Limb (tissue), 2 donors: ENCODE measurements at regions not wholly inside any gene's neighbourhood (a gene's known extent, or its start where the extent isn't known, plus 50 kb on each side); places are given as distances from the start of the nearest gene placed in this dataset.
"Not testable (repeated sequence)": the region's sequence is repeated elsewhere in the genome, so short reads cannot be mapped to it uniquely, and the experiment has no call there.

Source experiments
- DNase-seq, 2 donors: peaks; one replicate each; pipeline ENCODE4 v3.0.0-alpha.2; 2016; ENCODE audit errors: extremely low spot score in 2 of 2

DNA sequence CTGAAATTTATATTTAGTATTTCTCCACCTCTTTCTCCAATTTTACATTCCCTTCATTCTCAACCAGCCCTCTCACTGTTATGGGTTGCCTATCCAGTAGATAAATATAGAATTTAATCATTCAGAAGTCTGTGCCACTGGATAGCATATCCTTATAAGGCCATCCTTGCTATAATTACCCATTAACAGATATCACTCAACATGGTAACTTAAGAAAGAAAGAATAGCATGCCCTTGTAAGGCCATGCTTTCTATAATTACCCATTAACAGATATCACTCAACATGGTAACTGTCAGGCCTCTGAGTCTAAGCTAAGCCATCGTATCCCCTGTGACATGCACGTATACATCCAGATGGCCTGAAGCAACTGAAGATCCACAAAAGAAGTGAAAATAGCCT is 1137.4 kb upstream of the FAM98A start:
- no peak for DNase-seq

DNA sequence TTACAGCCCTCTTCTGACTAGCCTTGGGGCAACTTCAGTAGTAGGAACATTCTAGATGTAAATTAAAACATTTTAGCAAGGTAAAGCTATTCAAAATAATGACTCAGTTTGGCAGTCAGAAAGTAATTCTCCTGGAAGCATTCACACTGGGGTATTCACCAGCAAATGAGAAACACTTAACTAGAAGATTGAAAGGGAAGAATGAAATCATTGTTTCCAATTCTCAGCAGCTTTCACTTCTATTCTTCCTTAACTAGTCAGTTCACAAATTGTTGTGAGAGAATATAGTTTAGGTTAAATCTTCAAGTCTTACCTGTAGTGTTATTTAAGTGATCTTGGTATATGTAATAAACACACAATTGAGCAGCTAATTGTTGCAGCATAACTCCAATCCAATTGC is 1135.6 kb upstream of the FAM98A start:
- no peak for DNase-seq

DNA sequence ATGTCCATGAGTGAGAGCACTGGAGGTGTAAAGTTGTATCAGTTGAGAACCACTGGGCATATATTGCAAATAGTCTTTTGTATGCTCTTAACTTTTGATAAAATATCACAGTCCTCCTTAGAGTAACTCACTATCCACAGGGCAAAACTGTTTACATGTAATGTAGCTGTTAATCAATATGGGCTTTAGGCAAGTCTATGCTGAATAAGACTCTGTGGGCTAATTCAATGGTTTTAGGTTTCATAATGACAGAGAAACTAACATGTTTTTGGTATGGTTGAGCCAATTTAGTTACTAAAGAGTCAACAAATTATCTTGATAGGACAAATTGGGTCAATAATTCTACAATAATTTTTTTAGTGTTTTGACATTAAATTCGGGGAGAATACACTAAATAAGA is 1134.9 kb upstream of the FAM98A start:
- DNase-seq, result no peak

DNA sequence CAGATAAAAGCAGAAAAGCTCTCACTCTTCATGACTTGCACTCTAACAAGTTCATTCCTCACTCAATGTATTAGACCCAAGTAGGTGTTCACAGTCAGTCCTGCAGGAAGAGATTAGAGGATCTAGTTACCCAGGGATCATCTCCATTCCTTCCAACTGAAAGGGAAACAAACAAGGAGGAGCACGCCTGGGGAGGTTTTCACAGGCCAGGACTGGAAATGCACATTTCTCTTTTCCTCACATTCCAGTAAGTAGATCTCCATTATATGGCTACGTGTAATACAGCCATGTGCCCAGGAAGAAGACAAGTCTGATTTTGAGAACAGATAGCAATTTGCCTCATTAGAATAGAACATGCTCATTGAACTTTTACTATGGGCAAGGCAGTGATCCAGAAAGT is 1132.2 kb upstream of the FAM98A start:
- DNase-seq, result no peak

DNA sequence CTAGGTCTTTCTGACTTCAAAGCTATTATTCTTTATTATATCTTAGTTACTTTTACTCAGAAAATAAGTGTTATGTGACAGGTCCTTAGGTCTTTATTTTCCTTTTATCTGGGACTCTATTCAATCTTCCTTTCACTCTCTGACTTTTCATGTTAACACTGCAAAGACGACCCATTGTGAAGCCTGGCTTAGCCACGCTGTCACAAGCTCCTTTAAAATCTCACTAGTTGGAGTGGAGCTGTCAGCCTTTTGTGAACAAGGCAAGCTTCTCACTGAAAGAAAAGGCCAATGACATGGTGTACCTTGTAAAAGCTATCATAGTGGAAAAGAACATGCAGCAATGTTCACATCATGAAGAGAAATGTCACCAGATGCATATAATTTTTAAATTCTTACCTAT is 1130.7 kb upstream of the FAM98A start:
- no peak for DNase-seq

DNA sequence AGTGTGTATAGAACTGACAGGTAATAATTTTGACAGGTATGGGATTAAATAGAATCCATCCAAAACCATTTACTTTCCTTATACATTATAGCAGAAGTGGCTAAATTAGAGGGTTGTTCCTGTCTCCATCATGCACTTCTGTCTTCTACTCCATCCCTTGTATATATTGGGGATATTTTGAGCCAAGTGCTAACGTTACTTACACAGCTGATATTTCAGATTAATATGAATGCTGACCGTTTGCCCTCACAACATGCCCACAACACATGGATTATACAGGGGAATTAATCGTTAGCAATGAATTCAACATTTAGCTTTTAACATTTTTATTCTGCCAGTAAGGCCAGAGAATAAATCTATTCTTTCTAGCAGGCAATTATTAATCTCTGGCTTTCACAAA is 1125.0 kb upstream of the FAM98A start:
- no peak for DNase-seq

DNA sequence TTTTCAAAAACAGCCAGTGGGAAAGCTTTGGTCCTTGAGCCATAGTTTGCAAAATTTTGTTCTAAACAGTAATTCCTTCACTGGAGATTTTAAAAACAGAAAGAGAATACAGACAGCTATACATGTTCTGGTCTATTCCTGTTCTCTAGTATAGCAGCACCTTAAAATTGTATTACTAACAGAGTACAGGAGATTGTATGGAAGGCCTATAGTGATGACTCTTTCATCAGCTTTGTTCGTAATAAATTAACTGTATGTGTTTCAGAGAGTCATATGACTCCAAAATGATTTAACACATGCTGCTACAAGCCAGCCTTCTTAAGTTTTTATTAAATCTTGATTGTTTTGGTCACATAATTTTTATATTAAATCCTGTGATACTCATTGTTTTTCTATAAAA is 1124.6 kb upstream of the FAM98A start:
- DNase-seq, result no peak

DNA sequence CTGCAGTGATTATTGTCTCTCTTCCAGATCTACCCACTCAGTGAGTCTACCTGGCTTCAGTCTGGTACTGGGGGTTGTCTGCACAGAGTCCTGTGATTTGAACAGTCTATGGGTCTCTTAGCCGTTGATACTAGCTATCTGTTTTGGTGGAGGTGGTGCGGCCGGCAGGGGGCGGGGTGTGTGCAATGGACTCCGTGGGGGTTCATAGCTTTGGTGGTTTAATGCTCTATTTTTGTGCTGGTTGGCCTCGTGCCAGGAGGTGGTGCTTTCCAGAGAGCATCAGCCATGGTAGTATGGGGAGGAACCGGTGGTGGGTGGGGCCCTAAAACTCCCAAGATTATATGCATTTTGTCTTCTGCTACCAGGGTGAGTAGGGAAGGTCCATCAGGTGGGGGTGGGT is 1120.1 kb upstream of the FAM98A start:
- no peak for DNase-seq

DNA sequence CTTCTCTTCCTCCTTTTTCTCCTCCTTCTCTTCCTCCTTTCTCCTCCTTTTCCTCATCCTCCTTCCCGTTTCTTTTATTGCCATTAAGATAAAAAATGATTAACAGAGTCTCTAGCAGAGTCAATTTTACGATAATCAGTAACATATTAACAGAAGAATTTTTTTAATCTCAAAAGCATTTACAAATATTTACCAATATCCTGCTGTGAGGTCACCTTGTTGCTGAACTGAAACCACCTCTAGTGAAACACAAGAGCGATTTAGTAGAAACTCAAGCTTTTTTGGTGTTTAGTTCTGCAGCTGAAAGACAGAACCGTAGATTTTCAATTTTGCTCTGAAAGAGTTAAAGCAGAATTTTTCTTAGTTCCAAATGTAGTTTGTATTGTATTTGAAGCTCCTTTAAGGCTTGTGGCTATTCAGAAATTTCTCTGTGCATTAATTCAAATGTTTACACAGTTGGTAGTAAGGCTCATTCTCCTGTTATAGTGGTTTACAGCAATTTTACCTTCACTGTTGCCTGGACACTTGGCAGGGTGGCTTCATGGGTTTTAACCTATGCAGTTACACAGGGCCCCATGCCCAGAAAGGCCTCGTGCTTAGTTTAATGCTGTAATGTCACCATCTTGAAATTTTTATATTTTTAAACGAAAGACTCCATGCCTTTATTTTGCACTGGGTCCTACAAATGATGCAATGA is 1106.6 kb upstream of the FAM98A start:
- no peak for DNase-seq

DNA sequence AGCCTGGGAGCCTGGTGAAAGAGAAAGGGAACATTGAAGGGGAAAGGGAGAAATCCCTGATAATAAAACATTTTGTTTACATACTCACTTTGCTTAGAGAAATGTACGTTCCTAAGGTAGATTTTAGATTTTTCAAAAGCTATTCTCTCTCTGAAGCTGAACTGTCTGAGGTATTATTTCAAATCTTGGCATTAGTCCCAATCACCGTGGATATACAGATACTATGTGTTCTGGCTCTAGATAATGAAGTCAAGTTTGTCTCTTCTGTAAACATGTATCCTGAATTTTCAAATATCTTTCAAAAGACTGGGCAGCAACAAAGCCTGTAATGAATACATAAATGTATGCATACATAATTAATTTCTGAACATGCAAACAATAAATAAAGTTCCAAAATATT is 1104.2 kb upstream of the FAM98A start:
- no peak for DNase-seq

DNA sequence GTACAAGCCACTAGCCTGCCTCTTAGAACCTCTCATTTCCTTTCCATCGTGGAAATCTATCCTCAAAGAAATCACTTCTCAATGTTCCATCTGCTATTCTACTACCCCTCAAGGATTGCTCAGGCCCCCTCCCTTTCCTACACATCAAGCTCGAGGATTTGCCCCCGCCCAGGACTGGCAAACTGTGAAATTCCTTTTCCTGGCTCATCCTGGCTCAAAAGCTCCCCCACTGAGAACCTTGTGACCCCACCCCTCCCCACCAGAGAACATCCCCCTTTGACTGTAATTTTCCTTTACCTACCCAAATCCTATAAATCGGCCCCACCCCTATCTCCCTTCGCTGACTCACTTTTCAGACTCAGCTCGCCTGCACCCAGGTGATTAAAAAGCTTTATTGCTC is 1103.3 kb upstream of the FAM98A start:
- not testable (repeated sequence) for DNase-seq

DNA sequence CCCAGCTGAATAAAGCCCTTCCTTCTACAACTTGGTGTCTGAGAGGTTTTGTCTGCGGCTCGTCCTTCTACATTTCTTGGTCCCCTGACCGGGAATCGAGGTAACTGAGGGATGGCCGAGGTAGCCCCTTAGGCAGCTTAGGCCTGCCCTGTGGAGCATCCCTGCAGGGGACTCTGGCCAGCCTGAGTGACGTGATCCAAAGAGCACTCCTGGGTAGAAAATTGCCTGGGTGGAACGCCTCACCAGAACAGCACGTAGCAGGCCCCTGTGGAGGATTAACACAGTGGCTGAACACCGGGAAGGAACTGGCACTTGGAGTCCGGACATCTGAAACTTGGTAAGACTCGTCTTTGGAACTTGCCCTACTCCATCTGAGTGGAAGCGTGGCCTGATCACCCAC is 1078.5 kb upstream of the FAM98A start:
- not testable (repeated sequence) for DNase-seq

DNA sequence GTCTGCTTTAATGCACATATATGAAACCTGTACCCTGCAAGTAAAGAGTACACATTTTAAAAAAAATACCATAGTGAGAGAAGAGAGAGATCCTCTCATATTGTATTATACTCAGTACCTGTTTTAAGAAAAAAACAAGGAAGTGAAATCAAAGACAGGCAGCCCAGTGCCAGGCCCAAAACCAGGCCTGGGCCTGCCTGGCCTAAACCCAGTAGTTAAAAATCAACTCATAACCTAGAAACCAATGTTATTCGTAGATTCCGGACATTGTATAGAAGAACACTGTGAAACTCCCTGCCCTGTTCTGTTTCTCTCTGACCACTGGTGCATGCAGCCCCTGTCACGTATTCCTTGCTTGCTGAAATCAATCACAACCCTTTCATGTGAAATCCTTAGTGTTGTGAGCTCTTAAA is 1078.0 kb upstream of the FAM98A start:
- DNase-seq, result not testable (repeated sequence)

DNA sequence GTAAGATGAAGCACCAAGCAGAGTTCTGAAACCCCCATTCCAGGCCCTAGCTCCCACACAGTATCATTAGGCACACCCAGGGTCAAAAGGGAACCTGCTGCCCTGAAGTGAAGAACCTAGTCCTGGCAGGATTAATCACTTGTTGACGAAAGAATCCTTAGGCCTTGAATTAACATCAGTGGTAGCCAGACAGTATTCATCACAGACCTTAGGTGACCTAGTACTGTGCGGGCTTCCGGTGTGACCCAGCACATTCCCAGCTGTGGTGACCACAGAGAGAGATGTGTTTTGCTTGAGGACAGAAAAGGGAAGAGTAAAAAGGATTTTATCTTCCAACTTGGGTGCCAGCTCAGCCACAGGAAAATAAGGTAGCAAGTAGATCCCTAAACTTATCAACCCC is 1071.4 kb upstream of the FAM98A start:
- no peak for DNase-seq

DNA sequence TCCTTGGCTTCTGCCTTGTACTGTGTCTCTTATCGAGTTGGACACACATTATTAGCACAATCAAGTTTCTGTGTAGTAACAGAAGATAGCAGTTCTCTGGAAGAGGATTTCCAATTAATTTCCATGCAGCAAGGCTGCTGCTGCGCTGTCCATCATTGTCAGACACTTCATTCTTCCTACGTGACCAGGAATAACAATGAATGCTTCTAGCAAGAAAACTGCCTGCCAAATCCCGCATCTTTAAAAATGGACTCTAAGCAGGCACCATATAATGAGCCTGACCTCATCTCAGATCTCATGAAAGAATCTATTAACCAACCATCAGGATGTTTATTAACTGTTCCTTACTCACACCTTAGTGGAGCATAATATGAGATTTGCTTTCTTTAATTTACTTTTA is 1067.7 kb upstream of the FAM98A start:
- no peak for DNase-seq

DNA sequence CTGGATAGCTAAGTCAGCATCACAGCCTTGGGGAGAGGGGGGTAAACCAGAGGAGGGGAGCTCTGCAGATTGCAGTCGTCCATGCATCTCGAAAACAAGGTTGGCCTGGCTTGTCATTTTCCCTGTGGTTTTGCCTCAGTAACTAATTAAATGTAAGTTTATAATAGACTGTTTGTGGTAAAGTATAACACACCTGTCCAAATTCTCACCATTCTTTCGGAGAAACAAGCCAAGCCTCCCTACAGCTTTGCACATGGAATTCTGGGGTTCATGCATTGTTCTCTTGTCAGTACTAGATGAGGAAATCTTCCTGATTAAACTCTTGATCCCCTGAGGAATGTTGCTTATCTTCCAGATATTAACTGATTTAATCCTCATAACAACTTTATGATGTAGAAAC is 1065.2 kb upstream of the FAM98A start:
- DNase-seq, result no peak

DNA sequence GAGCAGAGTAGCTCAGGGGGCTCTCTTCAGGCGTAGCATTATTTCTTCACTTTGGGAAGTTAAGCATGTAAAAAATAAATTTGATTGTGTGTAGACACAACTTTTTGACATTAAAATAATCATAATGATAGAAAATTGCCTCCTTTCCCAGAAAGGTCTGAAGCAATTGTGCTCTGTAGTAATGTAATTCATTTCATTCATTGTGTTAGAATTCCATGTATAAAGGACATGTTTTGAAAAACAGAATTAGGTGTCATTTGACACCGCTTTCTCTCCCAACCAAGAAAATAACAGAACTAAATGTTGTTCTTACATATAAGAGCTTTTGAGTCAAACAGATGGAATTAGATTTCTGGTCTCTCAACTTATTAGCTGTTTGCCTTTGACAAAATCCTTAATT is 1064.2 kb upstream of the FAM98A start:
- DNase-seq, result no peak

DNA sequence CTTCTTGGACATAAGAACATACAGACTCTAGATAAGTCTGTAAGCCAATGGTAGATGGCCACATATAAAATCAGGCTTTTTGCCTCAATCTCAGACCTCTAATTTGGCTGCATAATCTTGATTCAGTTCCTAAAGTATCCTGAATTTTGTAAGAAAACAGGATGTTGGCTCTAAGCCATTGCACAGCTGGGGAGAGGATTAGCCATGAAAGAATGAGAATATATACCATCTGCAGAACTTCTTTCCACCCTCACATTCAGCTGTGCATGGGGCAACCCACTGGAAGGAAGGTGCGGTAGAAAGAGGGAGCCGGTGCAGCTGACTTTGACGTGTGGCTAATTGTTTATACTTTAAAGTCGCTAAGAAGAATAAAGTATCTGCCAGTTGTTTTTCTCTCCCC is 1061.6 kb upstream of the FAM98A start:
- DNase-seq, result peak in 1 of 2 donors; percentile 6

DNA sequence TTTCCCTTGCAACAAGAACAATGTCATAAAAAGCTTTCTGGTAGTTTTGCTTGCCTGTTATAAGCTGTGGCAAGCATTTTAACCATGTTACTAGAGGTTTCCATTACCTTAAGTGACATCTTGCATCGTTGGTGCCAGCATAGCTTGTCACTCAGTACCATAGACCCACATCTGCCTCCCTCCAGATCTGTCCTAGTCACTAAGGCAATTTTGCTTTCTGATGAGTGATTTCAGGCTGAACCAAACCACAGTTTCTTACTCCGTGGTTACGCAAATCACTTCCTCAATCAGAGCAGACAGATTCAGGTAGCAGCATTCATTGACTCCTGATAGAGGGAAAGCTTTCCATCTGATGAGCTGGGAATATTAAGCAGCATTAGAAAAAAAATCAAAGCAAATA is 1057.5 kb upstream of the FAM98A start:
- no peak for DNase-seq

DNA sequence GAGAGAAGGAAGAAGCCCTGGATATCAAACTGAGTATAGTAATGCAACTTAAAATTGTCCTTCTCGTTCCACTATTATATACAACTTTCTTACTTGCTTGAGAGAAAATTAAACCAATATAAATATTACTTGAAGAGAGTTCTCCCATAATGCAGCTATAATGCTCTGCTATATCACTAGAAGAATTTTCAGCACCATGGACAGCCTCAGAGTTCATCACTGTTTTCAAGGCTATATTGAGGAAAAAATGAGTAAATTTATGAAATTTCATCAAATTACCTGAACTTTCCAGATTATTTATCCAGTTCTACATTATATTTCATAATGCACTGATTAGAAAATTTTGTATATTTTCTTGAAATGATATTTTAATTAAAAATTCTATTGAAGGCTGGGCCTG is 1053.5 kb upstream of the FAM98A start:
- DNase-seq, result peak in 1 of 2 donors; percentile 59

DNA sequence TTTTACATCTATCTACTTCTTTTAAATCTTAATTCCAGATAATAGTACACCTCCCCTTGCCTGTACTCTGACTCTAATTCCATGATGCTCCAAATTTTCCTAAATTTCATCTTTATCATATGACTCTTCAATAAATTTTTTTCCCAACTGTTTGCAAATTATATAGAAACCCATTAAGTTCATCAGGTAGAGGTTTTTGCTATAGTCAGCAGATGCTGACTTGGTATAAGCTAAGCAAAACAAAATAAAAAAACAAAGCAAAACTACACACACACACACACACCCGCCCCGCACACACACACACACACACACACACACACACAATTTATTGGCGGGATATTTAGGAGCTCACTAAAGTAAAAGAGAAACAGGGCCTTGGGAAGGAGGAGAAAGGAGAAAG is 1047.8 kb upstream of the FAM98A start:
- DNase-seq, result no peak

DNA sequence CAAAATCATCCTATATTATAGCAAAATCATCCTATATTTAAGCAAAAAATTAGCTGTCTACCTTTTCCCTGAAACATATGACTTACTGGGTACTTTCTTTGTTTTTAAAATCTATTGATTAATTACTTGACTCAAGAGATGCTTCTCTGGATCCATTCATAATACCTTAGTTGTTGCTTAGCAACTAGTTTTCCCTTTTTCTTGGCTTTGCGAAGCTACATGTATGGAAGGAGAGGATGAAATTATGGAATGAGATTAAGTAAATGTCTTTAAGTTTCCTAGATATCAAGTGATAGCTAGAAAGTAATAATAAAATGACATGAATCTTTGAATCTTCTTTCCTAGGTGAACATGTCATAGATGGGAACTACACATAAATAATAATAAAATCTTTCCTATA is 1033.2 kb upstream of the FAM98A start:
- no peak for DNase-seq

DNA sequence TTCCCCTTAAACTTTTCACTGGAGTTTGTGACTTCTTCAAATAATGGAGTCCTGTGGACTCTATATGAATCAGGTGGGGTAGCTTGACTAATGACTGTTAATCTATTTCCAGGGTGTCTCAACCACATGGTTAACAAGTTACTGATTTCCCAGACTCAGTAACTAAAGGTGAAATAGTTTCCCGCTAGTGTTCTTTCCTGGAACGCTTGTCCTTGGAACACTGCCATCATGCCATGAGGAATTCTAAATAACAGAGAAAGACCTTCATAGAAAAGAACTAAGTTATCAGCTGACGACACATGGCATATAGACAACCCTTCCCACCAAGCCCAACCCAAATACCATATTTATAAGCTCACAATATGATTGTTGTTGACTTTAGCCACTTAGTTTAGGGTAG is 1027.9 kb upstream of the FAM98A start:
- DNase-seq, result no peak

DNA sequence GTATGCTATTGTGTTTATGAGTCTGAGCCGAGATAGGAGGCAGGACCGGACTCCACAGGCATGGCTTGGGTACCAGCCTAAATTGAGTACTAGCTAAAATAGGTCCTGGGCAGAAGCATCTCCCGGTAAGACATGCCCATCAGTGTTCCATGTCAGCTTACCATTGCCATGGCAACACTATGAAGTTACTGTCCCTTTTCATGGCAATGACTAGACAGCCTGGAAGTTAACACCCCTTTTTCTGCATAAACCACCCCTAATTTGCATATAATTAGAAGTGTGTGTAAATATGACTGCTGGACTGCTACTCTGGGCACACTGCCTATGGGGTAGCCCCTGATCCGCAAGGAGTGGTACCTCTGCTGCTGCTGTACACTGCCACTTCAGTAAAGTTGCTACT is 1005.1 kb upstream of the FAM98A start:
- DNase-seq, result no peak
